ENCODE measurements at regions not wholly inside any gene's neighbourhood (a gene's known extent, or its start where the extent isn't known, plus 50 kb on each side); places are given as distances from the start of the nearest gene placed in this dataset.

DNA sequence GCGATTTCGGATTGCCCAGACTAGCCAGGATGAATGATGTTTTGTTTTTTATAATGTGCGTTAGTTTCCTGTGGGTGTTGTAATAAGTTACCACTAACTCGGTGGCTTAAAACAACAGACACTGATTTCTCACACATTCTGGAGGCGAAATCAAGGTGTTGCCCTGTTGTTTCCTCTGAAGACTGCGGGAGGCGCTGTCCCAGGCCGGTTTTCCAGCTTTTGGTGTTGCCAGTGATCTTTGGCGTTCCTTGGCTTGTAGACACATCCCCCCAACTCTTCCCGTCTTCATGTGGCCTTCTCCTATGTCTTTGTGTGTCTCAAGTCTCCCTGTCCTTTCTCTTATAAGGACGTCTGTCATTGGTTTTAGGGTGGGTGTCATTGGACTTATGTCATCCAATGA, 267.7 kb downstream of the AACS start:
- Histone ChIP-seq H2AK5ac (ENCODE audit: insufficient read length, low read length) (no peak overlapping the region), H3K4ac (ENCODE audit: low read depth, low read length) (no peak overlapping the region), H2BK20ac (ENCODE audit: low read depth, low read length, poor library complexity, severe bottlenecking) (no peak overlapping the region), H3T11ph (ENCODE audit: low read length) (no peak overlapping the region), H3K79me2 (ENCODE audit: insufficient read depth, low read length) (no peaks in the 10 kb centered on the region), H3K4me1 (ENCODE audit: insufficient read depth, low read length) (peaks cover 5% of the 10 kb centered on the region; the same call in 1 of the 2 replicates), H4K91ac (ENCODE audit: insufficient read length, low read depth, low read length) (no peak overlapping the region), H3K23ac (ENCODE audit: insufficient read length, low read depth, low read length) (no peak overlapping the region), H3K14ac (ENCODE audit: insufficient read depth, low read length) (no peak overlapping the region), H3K9me3 (ENCODE audit: control insufficient read depth, low read depth, low read length) (peaks cover 6% of the 10 kb centered on the region), H3K56ac (ENCODE audit: insufficient read length, low read depth, low read length) (no peak overlapping the region), H4K8ac (replicated peaks; ENCODE audit: insufficient read length, low read depth, low read length) (no peak overlapping the region), H3K23me2 (ENCODE audit: insufficient read length, low read depth, low read length, poor library complexity, severe bottlenecking) (peaks cover 5% of the 10 kb centered on the region), H3K27ac (ENCODE audit: insufficient read length, low read depth, low read length) (no peak overlapping the region), H2BK120ac (ENCODE audit: low read depth, low read length, poor library complexity, severe bottlenecking) (no peak overlapping the region), H2AFZ (ENCODE audit: low read length) (no peak overlapping the region), H3K9ac (ENCODE audit: extremely low read depth, insufficient read length, low read length) (no peak overlapping the region), H2BK12ac (ENCODE audit: insufficient read length, low read depth, low read length) (no peak overlapping the region), H3K18ac (ENCODE audit: insufficient read length, low read depth, low read length) (no peak overlapping the region), H3K4me2 (ENCODE audit: insufficient read depth, insufficient read length, low read length) (no peak overlapping the region), H3K27me3 (ENCODE audit: insufficient read depth, low read length) (no peaks in the 10 kb centered on the region), H3K79me1 (ENCODE audit: insufficient read depth, low read depth, low read length, poor library complexity, severe bottlenecking) (no peaks in the 10 kb centered on the region), H4K20me1 (ENCODE audit: control insufficient read depth, insufficient read depth, insufficient read length) (no peaks in the 10 kb centered on the region), H2BK5ac (ENCODE audit: insufficient read length, low read length) (no peak overlapping the region), H2BK15ac (ENCODE audit: low read depth, low read length) (no peak overlapping the region), H4K5ac (ENCODE audit: insufficient read length, low read depth, low read length) (no peak overlapping the region)
- Mint-ChIP-seq H3K4me3 (no peak overlapping the region), H3K36me3 (ENCODE audit: insufficient read depth in 1 of 3, low read depth in 3 of 3) (peaks cover 11 to 19% (median 16%) of the 10 kb centered on the region in 3 experiments), H3K27ac (no peak overlapping the region; a peak in 1 of 7 replicates), H3K4me1 (peaks cover 24 to 30% of the 10 kb centered on the region in 2 experiments), H3K27me3 (ENCODE audit: low read depth) (peaks cover 6% of the 10 kb centered on the region; the same call in 1 of the 2 replicates), H3K9me3 (peaks cover 9% of the 10 kb centered on the region in 2 experiments)
- WGBS (ENCODE audit: extremely low coverage, insufficient read length, low lambda C conversion rate): no CpG with 5 or more reads among the region's 11 CpGs
- DNase-seq: peak; percentile 67
- peak; percentile 72 for TF ChIP-seq CTCF (conservative IDR thresholded peaks at IDR 0.05)

Measured in H9 (cell line).